Loucy (cell line): ENCODE measurements at regions not wholly inside any gene's neighbourhood (a gene's known extent, or its start where the extent isn't known, plus 50 kb on each side); places are given as distances from the start of the nearest gene placed in this dataset.

Experiments used
- H2AFZ ChIP-seq: fragments of 200-600 bp; sonication (generic); 2 replicates; pipeline ENCODE4 v1.6.0; 2016; ENCODE audit warnings: antibody characterized with exemption, mild to moderate bottlenecking, low read length, moderate library complexity
- H3F3A ChIP-seq: fragments of 200-600 bp; 2 replicates; pipeline ENCODE4 v1.6.0; 2016; ENCODE audit warnings: antibody characterized with exemption, low read depth, mild to moderate bottlenecking
- H3K27me3 ChIP-seq: fragments of 200-600 bp; sonication (generic); 2 replicates; pipeline ENCODE4 v1.6.1; 2014; ENCODE audit warnings: low read length, mild to moderate bottlenecking; ENCODE audit not compliant: insufficient read depth, poor library complexity, severe bottlenecking
- H3K36me3 ChIP-seq: fragments of 200-600 bp; sonication (generic); 2 replicates; pipeline ENCODE4 v1.6.1; 2016; ENCODE audit warnings: low read length; ENCODE audit not compliant: insufficient read depth
- H3K4me1 ChIP-seq: fragments of 200-600 bp; sonication (generic); 2 replicates; pipeline ENCODE4 v1.5.1; 2014; ENCODE audit warnings: low read length, mild to moderate bottlenecking; ENCODE audit not compliant: insufficient read depth, poor library complexity, severe bottlenecking
- H3K4me2 ChIP-seq: fragments of 200-600 bp; sonication (generic); 2 replicates; pipeline ENCODE4 v1.6.0; 2014; ENCODE audit warnings: antibody characterized with exemption, low read length, low read depth, mild to moderate bottlenecking; ENCODE audit not compliant: poor library complexity, severe bottlenecking
- H3K4me3 ChIP-seq: fragments of 200-600 bp; sonication (generic); 2 replicates; pipeline ENCODE4 v1.5.1; 2014; ENCODE audit warnings: low read length, mild to moderate bottlenecking, mixed read lengths; ENCODE audit not compliant: poor library complexity, severe bottlenecking
- H3K79me2 ChIP-seq: fragments of 200-600 bp; sonication (generic); 2 replicates; pipeline ENCODE4 v1.6.1; 2014; ENCODE audit warnings: low read length; ENCODE audit not compliant: insufficient read depth
- H3K9ac ChIP-seq: fragments of 200-600 bp; sonication (generic); 2 replicates; pipeline ENCODE4 v1.6.0; 2014; ENCODE audit warnings: mild to moderate bottlenecking, low read depth, low read length, moderate library complexity; ENCODE audit not compliant: poor library complexity, severe bottlenecking
- H3K9me2 ChIP-seq: fragments of 200-600 bp; sonication (generic); replicated peaks from 2 replicates; pipeline ENCODE4 v1.6.1; 2016; ENCODE audit warnings: low read depth, low read length, mixed read lengths
- H3K9me3 ChIP-seq: fragments of 200-600 bp; sonication (generic); 2 replicates; pipeline ENCODE4 v1.6.1; 2014; ENCODE audit warnings: mild to moderate bottlenecking, antibody characterized with exemption, low read length, low read depth; ENCODE audit not compliant: insufficient read depth
- H4K20me1 ChIP-seq: fragments of 200-600 bp; sonication (generic); 2 replicates; pipeline ENCODE4 v1.6.0; 2014; ENCODE audit warnings: antibody characterized with exemption, low read length, mild to moderate bottlenecking; ENCODE audit not compliant: insufficient read depth, poor library complexity, severe bottlenecking
- CTCF ChIP-seq: fragments of 200-600 bp; sonication (generic); conservative IDR thresholded peaks from 2 replicates; pipeline ENCODE4 v1.5.1; 2014; ENCODE audit warnings: mild to moderate bottlenecking, antibody characterized with exemption, low read length
- EZH2phosphoT487 ChIP-seq: fragments of 200-600 bp; IDR thresholded peaks from 2 replicates; pipeline ENCODE4 v1.6.1; 2018; ENCODE audit warnings: antibody characterized with exemption, mild to moderate bottlenecking, moderate library complexity, borderline replicate concordance

DNA sequence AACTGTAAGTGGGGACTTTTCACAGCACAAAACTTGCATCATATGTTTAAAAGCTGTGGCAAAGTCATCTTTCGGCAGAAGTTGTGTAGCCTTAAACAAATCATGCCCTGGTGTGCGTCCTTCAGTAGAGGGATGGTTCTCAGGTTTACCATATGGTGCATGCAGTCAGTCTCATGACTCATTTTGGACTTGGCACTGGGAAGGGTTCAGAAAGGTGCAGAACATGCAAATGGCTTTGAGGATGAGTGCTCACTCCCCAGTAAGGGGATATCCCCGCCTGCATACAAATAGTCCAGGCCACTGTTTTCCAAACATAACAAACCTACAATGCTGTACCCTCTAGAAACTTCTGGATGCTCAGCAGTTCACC lies 260.3 kb downstream of the NDUFS4 start:
- Histone ChIP-seq H3F3A (no peaks in the 10 kb centered on the region), H3K79me2 (no peaks in the 10 kb centered on the region), H3K27me3 (no peaks in the 10 kb centered on the region), H2AFZ (no peak overlapping the region), H3K4me1 (no peaks in the 10 kb centered on the region), H3K9ac (no peak overlapping the region), H4K20me1 (no peaks in the 10 kb centered on the region), H3K9me3 (no peaks in the 10 kb centered on the region), H3K36me3 (no peaks in the 10 kb centered on the region), H3K4me2 (no peak overlapping the region), H3K9me2 (no peaks in the 10 kb centered on the region), H3K4me3 (no peak overlapping the region)
- no peak for TF ChIP-seq CTCF
- TF ChIP-seq EZH2phosphoT487 = no peak

DNA sequence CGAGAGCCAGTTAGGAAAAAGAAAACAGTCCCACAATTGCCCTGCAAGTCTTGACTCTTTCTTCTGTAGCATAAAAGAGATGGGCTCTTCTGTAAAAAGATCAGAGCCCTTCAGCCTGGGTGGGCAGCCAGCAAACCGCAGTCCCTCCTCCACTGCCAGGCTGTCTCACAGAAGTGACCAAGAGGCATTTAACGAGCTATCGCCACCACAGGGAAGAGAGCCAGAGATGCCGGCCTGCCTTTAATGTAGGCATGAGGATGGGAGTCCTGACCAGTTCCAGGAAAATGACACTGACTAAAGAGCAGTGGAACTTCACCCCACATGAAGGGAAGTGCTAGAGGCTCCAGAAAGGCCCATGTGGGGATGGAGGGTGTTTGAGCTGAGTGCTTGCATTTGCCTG lies 264.6 kb downstream of the NDUFS4 start:
- Histone ChIP-seq H4K20me1 (no peaks in the 10 kb centered on the region), H2AFZ (no peak overlapping the region), H3K36me3 (no peaks in the 10 kb centered on the region), H3K4me1 (no peaks in the 10 kb centered on the region), H3F3A (no peaks in the 10 kb centered on the region), H3K4me2 (no peak overlapping the region), H3K9ac (no peak overlapping the region), H3K4me3 (no peak overlapping the region), H3K79me2 (no peaks in the 10 kb centered on the region), H3K9me3 (no peaks in the 10 kb centered on the region), H3K27me3 (no peaks in the 10 kb centered on the region), H3K9me2 (no peaks in the 10 kb centered on the region)
- no peak for TF ChIP-seq EZH2phosphoT487
- no peak for TF ChIP-seq CTCF

GRCh38 chr5:53825926-53826325 lies 265.5 kb downstream of the NDUFS4 start:
- no peak overlapping the region for H3K4me3 ChIP-seq
- TF ChIP-seq CTCF (no peak), EZH2phosphoT487 (no peak)
- no peaks in the 10 kb centered on the region for H3K36me3 ChIP-seq
- H3K4me2 ChIP-seq = no peak overlapping the region
- no peak overlapping the region for H3K9ac ChIP-seq
- H3F3A ChIP-seq = no peaks in the 10 kb centered on the region
- no peaks in the 10 kb centered on the region for H3K4me1 ChIP-seq
- H3K27me3 ChIP-seq = no peaks in the 10 kb centered on the region
- no peaks in the 10 kb centered on the region for H3K9me2 ChIP-seq
- H2AFZ ChIP-seq = no peak overlapping the region
- H4K20me1 ChIP-seq = no peaks in the 10 kb centered on the region
- H3K79me2 ChIP-seq = no peaks in the 10 kb centered on the region
- no peaks in the 10 kb centered on the region for H3K9me3 ChIP-seq
